ENCODE measurements at regions not wholly inside any gene's neighbourhood (a gene's known extent, or its start where the extent isn't known, plus 50 kb on each side); places are given as distances from the start of the nearest gene placed in this dataset.

GRCh38 chr7:132063800-132064199 lies 507.4 kb upstream of the PODXL start (continued):
- TF ChIP-seq MEF2A (IDR thresholded peaks at IDR 0.05; ENCODE audit: borderline replicate concordance, low read depth) (no peak), TEAD4 (IDR thresholded peaks at IDR 0.05; ENCODE audit: borderline replicate concordance, insufficient read depth) (no peak)

GRCh38 chr7:132061937-132062336 lies 505.5 kb upstream of the PODXL start:
- ChIA-PET CTCF (interaction anchor here (1.3 to 1.7 kb wide), 2 partner anchors 118 to 370 kb away, joined by 3 to 4 read pairs; no protein-coding TSS in a partner anchor), POLR2A (no interaction called here)
- Histone ChIP-seq H3K9ac (no peak overlapping the region), H3K9me3 (no peaks in the 10 kb centered on the region), H3F3A (replicated peaks; ENCODE audit: insufficient read depth) (peaks cover 28% of the 10 kb centered on the region), H3K79me2 (ENCODE audit: insufficient read depth) (no peaks in the 10 kb centered on the region), H4K20me1 (ENCODE audit: insufficient read depth) (no peaks in the 10 kb centered on the region), H3K4me2 (no peak overlapping the region), H3K27ac (ENCODE audit: low read depth in 2 of 2, low read length in 1 of 2) (no peak overlapping the region), H3K4me1 (ENCODE audit: control insufficient read depth in 1 of 2, insufficient read depth in 2 of 2, low read depth in 1 of 2, low read length in 1 of 2) (peaks cover 17 to 31% of the 10 kb centered on the region in 2 experiments), H3K27me3 (ENCODE audit: insufficient read depth) (no peaks in the 10 kb centered on the region), H3K9me2 (no peaks in the 10 kb centered on the region), H2AFZ (ENCODE audit: low read depth) (no peak overlapping the region), H3K4me3 (ENCODE audit: low read depth in 2 of 2, low read length in 1 of 2) (no peak overlapping the region), H3K36me3 (replicated peaks in 1 of 2; ENCODE audit: control insufficient read depth in 1 of 2, insufficient read depth in 2 of 2, low read length in 1 of 2) (peaks cover 0 to 17% of the 10 kb centered on the region in 2 experiments)
- DNase-seq, result no peak
- WGBS (ENCODE audit: low lambda C conversion rate), result 100% methylated on average over 2 of the region's 2 CpGs
- TF ChIP-seq FOXJ3 (CRISPR knock-in tag; IDR thresholded peaks at IDR 0.05) (no peak), SIN3A (IDR thresholded peaks at IDR 0.05; ENCODE audit: borderline replicate concordance, low read depth, low read length) (no peak), YY1 (IDR thresholded peaks at IDR 0.05; ENCODE audit: low read depth) (no peak), FOXM1 (IDR thresholded peaks at IDR 0.05; ENCODE audit: low read depth) (no peak), NRF1 (IDR thresholded peaks at IDR 0.05; ENCODE audit: low read depth, low read length) (no peak), RFX5 (IDR thresholded peaks at IDR 0.05; ENCODE audit: low read length) (no peak), TAF1 (IDR thresholded peaks at IDR 0.05; ENCODE audit: borderline replicate concordance, low read depth, low read length) (no peak), NFIC (IDR thresholded peaks at IDR 0.05; ENCODE audit: borderline replicate concordance) (no peak), POLR2AphosphoS5 (IDR thresholded peaks at IDR 0.05; ENCODE audit: low read depth, low read length) (no peak), ELF1 (IDR thresholded peaks at IDR 0.05) (no peak)

GRCh38 chr7:132059141-132059540 lies 502.7 kb upstream of the PODXL start:
- no peak overlapping the region for H3K4me2 ChIP-seq
- WGBS (ENCODE audit: low lambda C conversion rate), result 80% methylated on average over 4 of the region's 4 CpGs
- H3K79me2 ChIP-seq (ENCODE audit: insufficient read depth), result no peaks in the 10 kb centered on the region
- H3K9me3 ChIP-seq, result no peaks in the 10 kb centered on the region
- H3K27me3 ChIP-seq (ENCODE audit: insufficient read depth), result no peaks in the 10 kb centered on the region
- H3K9me2 ChIP-seq, result no peaks in the 10 kb centered on the region
- no peak overlapping the region for H3K4me3 ChIP-seq (ENCODE audit: low read depth in 2 of 2, low read length in 1 of 2)
- peaks cover 0 to 21% of the 10 kb centered on the region in 2 experiments for H3K36me3 ChIP-seq (replicated peaks in 1 of 2; ENCODE audit: control insufficient read depth in 1 of 2, insufficient read depth in 2 of 2, low read length in 1 of 2)
- H2AFZ ChIP-seq (ENCODE audit: low read depth), result no peak overlapping the region
- peaks cover 4% of the 10 kb centered on the region for H3F3A ChIP-seq (replicated peaks; ENCODE audit: insufficient read depth)
- H4K20me1 ChIP-seq (ENCODE audit: insufficient read depth), result no peaks in the 10 kb centered on the region
- H3K9ac ChIP-seq, result no peak overlapping the region
- H3K27ac ChIP-seq (ENCODE audit: low read depth in 2 of 2, low read length in 1 of 2), result no peak overlapping the region
- H3K4me1 ChIP-seq (ENCODE audit: control insufficient read depth in 1 of 2, insufficient read depth in 2 of 2, low read depth in 1 of 2, low read length in 1 of 2), result peaks cover 4 to 6% of the 10 kb centered on the region in 2 experiments; a peak in 3 of 4 replicates
- ChIA-PET CTCF (interaction anchor here (0.9 to 2.0 kb wide), 4 partner anchors 10 to 371 kb away, joined by 3 to 4 read pairs (median 4); no protein-coding TSS in a partner anchor), POLR2A (no interaction called here)
- no peak for DNase-seq
- TF ChIP-seq TEAD4 (IDR thresholded peaks at IDR 0.05; ENCODE audit: borderline replicate concordance, insufficient read depth) (no peak), RAD21 (IDR thresholded peaks at IDR 0.05; ENCODE audit: low read length) (no peak), NFIC (IDR thresholded peaks at IDR 0.05; ENCODE audit: borderline replicate concordance) (no peak), TCF12 (IDR thresholded peaks at IDR 0.05) (no peak)

Measured in SK-N-SH (cell line).